Astrocyte of the spinal cord (primary cell): ENCODE measurements at regions not wholly inside any gene's neighbourhood (a gene's known extent, or its start where the extent isn't known, plus 50 kb on each side); places are given as distances from the start of the nearest gene placed in this dataset.

ENCODE experiments used
- DNase-seq: peaks from one replicate; pipeline ENCODE4 v3.0.0; 2011; ENCODE audit warnings: low read depth, low spot score
- H3K4me3 ChIP-seq: 2 replicates; pipeline ENCODE4 v1.5.1; 2011; ENCODE audit warnings: low read depth, mild to moderate bottlenecking, low read length, moderate library complexity
- CTCF ChIP-seq: IDR thresholded peaks from 2 replicates; pipeline ENCODE4 v1.5.1; 2012; ENCODE audit warnings: low read depth, mild to moderate bottlenecking, low read length, inconsistent platforms
- in situ Hi-C: cut with HindIII; loops from 2 replicates; pipeline ENCODE4 v1.10.0; 2017; ENCODE audit warnings: low sequenced_read_pairs

DNA sequence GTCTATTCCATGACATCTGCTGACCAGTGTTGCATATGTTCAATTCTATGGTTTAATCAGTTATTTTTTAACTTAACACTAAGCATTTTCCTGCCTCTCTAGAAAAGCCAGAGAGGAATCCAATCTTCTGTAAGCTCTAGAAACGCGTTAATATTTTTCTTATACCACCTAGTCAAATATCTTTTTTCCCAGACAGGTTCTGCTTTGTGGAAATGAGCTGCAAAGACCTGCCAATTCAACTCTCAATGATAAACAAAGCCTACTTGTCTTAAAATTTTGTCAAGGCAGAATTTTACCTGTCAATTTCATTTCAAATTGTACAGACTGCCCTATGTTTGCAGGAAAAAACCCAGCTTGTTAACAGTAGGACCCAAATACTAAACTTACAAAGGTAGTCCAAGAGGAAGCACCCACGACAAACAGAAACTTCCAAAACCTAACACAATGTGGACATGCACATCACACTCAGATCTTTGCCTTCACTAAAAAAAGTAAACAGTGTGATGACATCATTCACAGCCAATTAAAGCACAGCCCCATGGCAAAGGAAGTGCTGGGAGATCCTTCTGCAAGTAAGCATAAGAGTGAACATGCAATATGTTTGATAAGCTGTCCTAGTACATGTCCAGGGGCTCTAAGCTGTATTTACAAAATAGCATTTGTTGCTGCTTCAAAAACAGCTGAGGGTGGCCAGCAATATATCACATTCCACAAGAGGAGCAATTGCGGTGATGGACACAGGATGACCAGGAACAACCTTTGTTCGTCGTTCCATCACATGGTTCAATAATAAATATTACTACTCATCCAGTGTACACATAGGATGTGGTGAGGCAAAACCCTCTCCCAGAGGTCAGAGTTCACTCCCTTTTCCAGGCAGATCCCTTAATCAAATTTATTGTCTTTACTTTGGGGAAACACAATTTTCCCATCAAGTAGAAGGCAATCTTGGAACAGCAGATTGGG is 139.4 kb upstream of the TSC22D2 start:
- TF ChIP-seq CTCF, result no peak
- no peak overlapping the region for H3K4me3 ChIP-seq
- DNase-seq, result no peak
- in situ Hi-C loops, result no loop called here

GRCh38 chr3:150267288-150267687 is 140.8 kb upstream of the TSC22D2 start:
- in situ Hi-C loops, result no loop called here
- no peak for DNase-seq
- no peak overlapping the region for H3K4me3 ChIP-seq
- TF ChIP-seq CTCF, result no peak

DNA sequence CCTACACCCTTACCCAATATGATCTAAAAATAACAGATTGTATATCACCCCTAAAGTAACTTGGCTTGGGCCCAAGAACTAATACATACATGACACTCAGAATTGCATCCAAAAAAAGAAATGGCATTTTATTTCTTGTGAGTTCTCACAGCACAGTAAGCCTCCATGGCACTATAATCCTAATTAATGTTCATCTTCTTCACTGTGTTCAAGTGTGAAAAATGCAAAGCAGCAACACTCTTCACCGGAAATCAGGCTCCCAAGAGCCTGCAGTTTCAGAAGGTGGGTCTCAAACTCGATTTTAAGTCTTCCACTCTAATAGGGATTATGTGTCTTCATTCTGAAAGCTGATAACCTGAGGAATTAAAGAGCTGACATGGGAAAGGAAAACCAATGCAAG is 142.8 kb upstream of the TSC22D2 start:
- no peak for TF ChIP-seq CTCF
- no peak for DNase-seq
- H3K4me3 ChIP-seq, result no peak overlapping the region
- in situ Hi-C loops, result no loop called here

GRCh38 chr3:150264561-150265279 is 143.4 kb upstream of the TSC22D2 start:
- TF ChIP-seq CTCF, result no peak

DNA sequence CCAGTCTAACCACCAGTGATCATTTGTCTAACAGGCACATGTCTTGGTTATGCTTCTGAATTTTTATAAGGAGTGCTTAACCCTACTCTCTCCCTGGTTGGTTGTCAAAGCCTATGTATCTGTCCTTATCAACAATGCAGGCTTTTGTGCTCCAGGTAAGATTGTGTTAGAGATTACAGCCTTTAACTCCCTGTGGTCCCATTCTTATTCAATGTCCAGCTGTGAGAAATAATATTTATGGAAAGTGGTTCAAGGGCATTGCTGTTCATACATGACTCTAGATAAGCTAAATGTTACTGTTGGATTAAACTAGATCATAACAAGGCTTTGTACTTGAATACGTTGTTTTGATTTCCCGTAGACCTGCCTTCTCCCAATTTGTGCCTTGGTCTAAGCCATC is 146.1 kb upstream of the TSC22D2 start:
- in situ Hi-C loops, result no loop called here
- no peak for DNase-seq
- TF ChIP-seq CTCF, result no peak
- no peak overlapping the region for H3K4me3 ChIP-seq

More at GRCh38 chr3:150264561-150265279, 143.4 kb upstream of the TSC22D2 start:
- in situ Hi-C loops, result no loop called here
- H3K4me3 ChIP-seq, result no peak overlapping the region
- no peak for DNase-seq

DNA sequence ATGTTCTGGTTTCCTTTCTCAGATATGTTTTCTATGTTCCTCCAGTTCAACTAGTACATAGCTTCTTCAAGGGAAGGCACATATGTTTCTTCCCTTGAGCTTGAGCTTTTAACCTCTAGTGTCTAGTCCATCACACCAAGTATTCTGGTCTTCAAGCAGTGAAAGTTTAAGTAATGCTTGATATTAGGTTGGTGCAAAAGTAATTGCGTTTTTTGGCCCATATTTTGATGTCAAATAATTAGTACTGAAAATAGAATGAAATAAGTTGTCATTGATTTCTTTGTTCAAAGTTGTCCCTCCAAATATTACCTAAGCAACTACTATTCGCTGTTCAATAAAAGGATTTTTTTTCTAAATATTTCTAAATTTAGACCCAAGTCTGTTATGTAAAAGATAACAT is 146.7 kb upstream of the TSC22D2 start:
- H3K4me3 ChIP-seq, result no peak overlapping the region
- in situ Hi-C loops, result no loop called here
- TF ChIP-seq CTCF, result no peak
- DNase-seq, result no peak
